ENCODE measurements at regions not wholly inside any gene's neighbourhood (a gene's known extent, or its start where the extent isn't known, plus 50 kb on each side); places are given as distances from the start of the nearest gene placed in this dataset.

- TF ChIP-seq CTCF (IDR thresholded peaks at IDR 0.05) (no peak), POLR2A (IDR thresholded peaks at IDR 0.05) (no peak), POLR2AphosphoS5 (IDR thresholded peaks at IDR 0.05) (no peak), EP300 (IDR thresholded peaks at IDR 0.05; ENCODE audit: low read depth) (no peak)
Measured at GRCh38 chr2:24411488-24412151, 51.3 kb upstream of the ITSN2 start.

Measured in transverse colon (tissue), 4 donors.